Stimulated activated CD4-positive, alpha-beta T cell treated with anti-CD3 and anti-CD28 coated beads, Interleukin-12 subunit alpha, Interleukin-12 subunit beta, amount 100 ng/mL, for 48 hours (primary cell): ENCODE measurements at regions not wholly inside any gene's neighbourhood (a gene's known extent, or its start where the extent isn't known, plus 50 kb on each side); places are given as distances from the start of the nearest gene placed in this dataset.
A peak's percentile ranks its signal among the peaks of the same experiment; 100 is the strongest.
"Not testable (repeated sequence)": the region's sequence is repeated elsewhere in the genome, so short reads cannot be mapped to it uniquely, and the experiment has no call there.

Source experiments
- DNase-seq, 3 donors: peaks; one replicate each; pipeline ENCODE4 v3.0.0-alpha.2; 2020; ENCODE audit warnings: low read depth in 2 of 3, low spot score in 1 of 3

DNA sequence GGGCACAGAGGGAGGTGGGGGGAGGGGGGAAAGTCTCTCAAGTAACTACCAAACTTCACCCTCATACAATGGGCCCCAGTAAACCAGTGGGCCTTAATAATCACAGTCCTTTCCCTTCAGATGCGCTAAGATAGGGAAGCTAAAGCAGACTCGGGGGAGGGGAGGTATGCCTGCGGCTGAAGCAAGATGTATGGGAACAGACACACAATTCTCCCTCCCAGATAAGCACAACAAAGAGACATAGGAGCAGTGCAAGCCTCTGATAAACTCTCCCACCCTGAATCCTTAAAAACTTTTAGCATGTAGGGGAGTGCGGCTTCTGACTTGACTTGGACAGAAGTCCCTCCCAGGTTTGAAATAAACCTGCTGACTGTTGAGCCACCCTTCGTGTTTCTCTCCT lies 54.7 kb downstream of the PROP1 start:
- not testable (repeated sequence) for DNase-seq

GRCh38 chr5:177939246-177940171 lies 56.5 kb downstream of the PROP1 start:
- DNase-seq, result peak in 1 of 3 donors; percentile 2

DNA sequence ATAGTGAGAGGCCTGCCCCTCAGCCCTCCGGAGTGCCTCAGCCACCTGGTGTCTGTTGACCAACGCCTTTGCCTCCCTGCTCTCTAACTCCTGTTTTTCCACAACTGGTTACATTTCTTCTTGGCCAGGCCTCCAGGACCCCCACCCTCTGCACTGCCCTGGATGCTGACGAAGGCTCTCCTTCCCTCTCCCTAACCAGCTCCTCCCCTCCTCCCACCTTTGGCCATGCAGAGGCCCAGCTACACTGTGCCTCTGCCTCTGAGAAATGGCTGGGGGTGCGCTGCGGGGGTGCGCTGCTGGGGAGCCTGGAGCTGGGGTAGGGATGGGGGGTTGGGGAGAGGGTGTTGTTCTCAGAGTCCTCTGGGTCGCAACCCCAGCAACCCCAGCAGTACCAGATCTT lies 57.3 kb downstream of the PROP1 start:
- DNase-seq, result not testable (repeated sequence)

- not testable (repeated sequence) for DNase-seq
These were observed 61.8 kb downstream of the PROP1 start for GRCh38 chr5:177934233-177934632.

GRCh38 chr5:177930269-177931022 lies 65.6 kb downstream of the PROP1 start:
- DNase-seq, result not testable (repeated sequence)

- DNase-seq, result not testable (repeated sequence)
These were observed 66.4 kb downstream of the PROP1 start for GRCh38 chr5:177929618-177930017.

DNA sequence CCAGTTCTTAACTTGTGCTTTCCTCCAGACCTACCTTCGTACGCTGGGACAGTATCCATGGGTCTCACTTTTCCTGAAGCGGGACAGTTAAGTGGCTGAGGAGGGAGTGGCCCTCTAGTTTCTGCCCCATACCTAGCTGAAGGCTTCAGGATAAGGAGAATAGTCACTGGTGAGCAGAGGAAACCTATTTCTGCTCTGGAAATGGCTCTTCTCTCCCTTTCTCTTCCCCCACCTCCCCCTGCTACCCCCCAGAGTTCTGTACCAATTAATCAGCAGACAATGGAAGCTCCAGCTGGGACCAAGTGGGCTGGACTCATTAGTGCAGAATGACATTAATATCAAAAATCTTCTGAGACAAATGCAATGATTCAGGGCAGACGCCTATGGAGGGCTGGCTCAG lies 68.5 kb downstream of the PROP1 start:
- DNase-seq, result not testable (repeated sequence)

- DNase-seq, result not testable (repeated sequence)
These were observed 71.5 kb downstream of the PROP1 start for GRCh38 chr5:177924577-177924976.

DNA sequence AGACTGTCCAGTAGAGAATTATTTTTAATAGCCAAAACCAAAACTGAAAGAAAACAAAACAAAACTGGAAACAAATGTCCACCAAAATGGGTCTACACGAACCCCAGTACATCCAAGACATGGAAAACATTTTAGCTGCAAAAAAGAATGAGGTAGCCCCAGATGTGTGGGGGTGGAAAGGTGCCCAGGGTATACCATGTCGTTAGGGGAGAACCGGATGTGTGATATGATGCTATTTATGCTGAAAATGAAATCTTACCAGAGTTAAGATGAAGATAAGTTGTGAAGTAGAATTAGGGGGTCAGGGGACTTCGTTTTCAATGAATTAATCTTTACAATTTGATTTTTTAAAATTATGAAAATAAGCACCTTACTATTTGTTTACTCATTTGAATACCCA lies 72.2 kb downstream of the PROP1 start:
- not testable (repeated sequence) for DNase-seq

GRCh38 chr5:177923189-177923588 lies 72.9 kb downstream of the PROP1 start:
- DNase-seq, result not testable (repeated sequence)

DNA sequence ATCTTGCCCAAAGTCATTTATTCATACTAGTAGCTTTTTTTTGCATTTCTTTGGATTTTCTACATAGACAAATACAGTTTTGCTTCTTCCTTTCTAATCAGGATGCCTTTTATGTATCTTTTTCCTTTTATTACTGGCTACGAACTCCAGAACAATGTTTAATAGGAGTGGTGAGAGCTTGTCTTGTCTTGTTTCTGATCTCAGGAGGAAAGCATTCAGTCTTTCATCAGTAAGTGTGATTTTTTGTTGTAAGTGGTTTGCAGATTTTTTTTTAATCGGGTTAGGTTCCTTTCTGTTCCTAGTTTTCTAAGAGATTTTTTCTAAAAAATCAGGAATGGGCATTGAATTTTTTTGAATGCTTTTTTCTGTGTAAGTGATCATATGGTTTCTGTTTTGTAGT lies 86.8 kb downstream of the PROP1 start:
- DNase-seq, result not testable (repeated sequence)

- DNase-seq, result not testable (repeated sequence)
These were observed 93.2 kb downstream of the PROP1 start for GRCh38 chr5:177902806-177903205.

- not testable (repeated sequence) for DNase-seq
These were observed 96.0 kb downstream of the PROP1 start for GRCh38 chr5:177900066-177900465.

DNA sequence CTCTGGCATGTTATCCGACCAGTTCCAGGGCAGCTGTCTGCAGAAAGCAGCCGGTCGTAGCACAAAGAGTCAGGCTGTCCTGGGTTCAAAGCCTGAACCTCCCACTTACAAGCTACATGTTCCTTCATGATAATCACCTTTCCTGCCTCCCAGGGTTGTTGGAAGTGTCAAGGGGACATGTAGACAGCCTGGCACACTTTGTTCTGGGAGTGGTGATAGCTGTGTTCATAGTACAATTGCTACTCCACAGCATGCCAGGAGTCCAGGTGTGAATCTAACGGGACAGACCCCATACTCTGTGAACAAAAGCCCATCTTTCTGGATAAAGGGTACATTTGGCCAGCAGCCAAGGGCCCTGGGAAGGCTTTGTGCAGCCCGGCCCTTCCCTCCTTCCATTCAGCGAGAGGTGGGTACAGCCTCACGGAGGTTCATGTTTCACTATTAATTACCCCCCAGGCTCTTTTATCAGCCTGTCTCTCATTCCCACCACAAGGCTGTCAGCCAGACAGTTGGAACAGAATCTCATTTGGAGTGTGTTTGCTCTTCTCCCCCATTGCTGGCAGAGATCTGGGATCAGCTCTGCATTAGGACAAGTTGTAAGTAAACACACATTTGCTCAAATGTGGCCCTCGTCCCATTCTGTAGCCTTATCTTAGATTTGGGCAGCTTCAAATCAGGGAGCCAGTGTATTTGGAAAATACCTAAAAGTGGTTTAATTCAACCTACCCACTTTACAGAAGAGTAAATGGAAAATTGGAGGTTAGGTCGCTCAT lies 101.2 kb downstream of the PROP1 start:
- DNase-seq, result not testable (repeated sequence)

DNA sequence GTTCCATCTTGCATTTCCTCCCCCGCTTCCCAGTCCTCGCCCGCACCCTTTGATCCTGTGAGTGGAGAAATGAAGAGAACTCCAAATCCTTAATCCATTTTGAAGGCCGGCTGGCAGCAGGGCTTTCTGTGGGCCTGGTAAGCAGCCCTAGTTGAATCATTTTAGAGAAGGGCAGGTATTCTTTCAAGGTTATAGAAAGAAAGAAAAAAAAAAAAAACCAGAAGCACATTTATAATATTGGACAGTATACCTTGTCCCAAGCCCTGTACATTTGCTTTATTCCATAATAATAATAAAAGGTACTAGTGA lies 103.7 kb downstream of the PROP1 start:
- DNase-seq, result not testable (repeated sequence)

DNA sequence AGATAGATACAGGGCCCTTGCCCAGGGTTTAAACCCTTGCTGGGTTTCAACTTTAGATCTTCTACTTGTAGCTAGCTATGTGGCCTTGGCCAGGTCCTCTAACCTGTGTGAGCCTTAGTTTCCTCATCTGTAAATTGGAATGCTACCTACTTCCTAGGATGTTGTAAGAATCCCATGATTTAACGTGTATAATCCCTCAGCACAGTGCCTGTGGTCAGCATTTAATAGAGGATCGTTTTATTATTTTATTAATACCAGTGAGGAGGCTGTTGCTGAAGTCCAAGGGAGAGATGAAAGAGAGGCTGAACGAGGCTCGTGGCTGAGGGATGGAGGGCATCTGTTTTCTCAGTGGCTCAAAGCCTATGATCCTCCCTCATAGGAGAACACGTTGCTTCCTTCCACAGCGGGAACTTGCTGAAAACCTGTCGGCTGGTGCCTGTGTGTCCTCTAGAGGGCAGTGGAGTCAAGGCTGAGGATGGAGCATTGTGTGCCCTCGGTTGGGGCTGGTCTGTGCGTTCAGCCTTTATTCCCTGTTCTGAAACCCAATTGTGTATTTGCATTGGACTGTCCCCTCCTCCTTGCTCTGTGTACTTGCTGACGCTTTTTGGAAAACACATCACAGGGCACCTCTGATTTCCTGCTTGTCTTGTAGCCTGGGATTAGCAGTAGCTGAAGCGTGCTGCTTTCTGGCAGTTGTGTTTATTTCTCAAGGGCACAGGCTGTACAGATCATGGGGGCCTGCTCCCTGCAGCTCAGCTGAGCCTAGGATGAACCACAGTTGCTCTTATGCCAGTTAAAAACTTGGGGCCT lies 104.3 kb downstream of the PROP1 start:
- DNase-seq, result peak in 2 of 3 donors; percentile 4 to 18

GRCh38 chr5:177883295-177883694 lies 100.6 kb upstream of the FAM153A start:
- not testable (repeated sequence) for DNase-seq

GRCh38 chr5:177875900-177876238 lies 93.2 kb upstream of the FAM153A start:
- not testable (repeated sequence) for DNase-seq

- not testable (repeated sequence) for DNase-seq
These were observed 92.6 kb upstream of the FAM153A start for GRCh38 chr5:177875013-177875899.
